Naive thymus-derived CD4-positive, alpha-beta T cell (primary cell): ENCODE measurements at regions not wholly inside any gene's neighbourhood (a gene's known extent, or its start where the extent isn't known, plus 50 kb on each side); places are given as distances from the start of the nearest gene placed in this dataset.

Experiments used
- ATAC-seq: fragments of 150-1000 bp; cut with Tn5 transposase; 2 replicates; pipeline ENCODE4 v1.10.0; 2021; ENCODE audit warnings: mild to moderate bottlenecking, moderate library complexity
- CTCF ChIA-PET: fragments of 350-600 bp; sonication (Branson Sonifier 250); formaldehyde crosslinking; loops from one replicate; lab custom pipeline; 2021; ENCODE audit warnings: antibody characterized with exemption; lab: Charles Lee
- POLR2A ChIA-PET: fragments of 350-600 bp; sonication (Branson Sonifier 250); formaldehyde crosslinking; loops from one replicate; lab custom pipeline; 2021; ENCODE audit warnings: antibody characterized with exemption, inconsistent platforms; lab: Charles Lee
- DNase-seq, 9 donors: peaks; one replicate each; pipeline versions ENCODE4 v3.0.0 to v3.0.0-alpha.2; 2020 to 2022; ENCODE audit warnings: mixed read lengths in 1 of 9
- H3K27ac ChIP-seq: one replicate; pipeline ENCODE4 v1.7.0; 2013; ENCODE audit warnings: mild to moderate bottlenecking, low read depth, low read length, moderate library complexity
- H3K27me3 ChIP-seq, 2 donors: one replicate each; pipeline ENCODE4 v1.7.0; 2013; ENCODE audit warnings: low read length in 2 of 2, mild to moderate bottlenecking in 2 of 2, moderate library complexity in 2 of 2; ENCODE audit not compliant: control insufficient read depth in 2 of 2, insufficient read depth in 2 of 2
- H3K36me3 ChIP-seq, 3 experiments: 1 replicate in 2 of 3; 2 replicates in 1 of 3; pipeline ENCODE4 v1.7.0; 2013; ENCODE audit warnings: low read length in 3 of 3, mild to moderate bottlenecking in 3 of 3, moderate library complexity in 1 of 3; ENCODE audit not compliant: insufficient read depth in 3 of 3, control insufficient read depth in 2 of 3
- H3K4me1 ChIP-seq, 2 donors: one replicate each; pipeline ENCODE4 v1.7.0; 2013; ENCODE audit warnings: low read length in 2 of 2, mild to moderate bottlenecking in 2 of 2, moderate library complexity in 1 of 2; ENCODE audit not compliant: control insufficient read depth in 2 of 2, insufficient read depth in 2 of 2
- H3K4me3 ChIP-seq: 2 replicates; pipeline ENCODE4 v1.7.0; 2013; ENCODE audit warnings: mild to moderate bottlenecking, low read length
- H3K9me3 ChIP-seq, 3 experiments: 1 replicate in 2 of 3; 2 replicates in 1 of 3; pipeline ENCODE4 v1.7.0; 2013; ENCODE audit warnings: low read length in 3 of 3; ENCODE audit not compliant: control insufficient read depth in 2 of 3
- H3K27ac Mint-ChIP-seq, 9 donors: one replicate each; pipeline ENCODE4 v1.8.0; 2020 to 2022; ENCODE audit warnings: mixed read lengths in 9 of 9, mild to moderate bottlenecking in 8 of 9, moderate library complexity in 5 of 9, inconsistent platforms in 2 of 9
- H3K27me3 Mint-ChIP-seq, 5 donors: one replicate each; pipeline ENCODE4 v1.8.0; 2021 to 2022; ENCODE audit warnings: mixed read lengths in 5 of 5, mild to moderate bottlenecking in 1 of 5
- H3K36me3 Mint-ChIP-seq, 5 donors: one replicate each; pipeline ENCODE4 v1.8.0; 2020 to 2022; ENCODE audit warnings: mixed read lengths in 5 of 5, mild to moderate bottlenecking in 3 of 5, inconsistent platforms in 1 of 5
- H3K4me1 Mint-ChIP-seq, 7 donors: one replicate each; pipeline ENCODE4 v1.8.0; 2020 to 2022; ENCODE audit warnings: mixed read lengths in 7 of 7, mild to moderate bottlenecking in 3 of 7, inconsistent platforms in 1 of 7
- H3K4me3 Mint-ChIP-seq, 10 donors: one replicate each; pipeline ENCODE4 v1.8.0; 2020 to 2022; ENCODE audit warnings: mild to moderate bottlenecking in 10 of 10, mixed read lengths in 10 of 10, moderate library complexity in 6 of 10, inconsistent platforms in 2 of 10
- H3K9me3 Mint-ChIP-seq, 11 donors: one replicate each; pipeline ENCODE4 v1.8.0; 2020 to 2022; ENCODE audit warnings: mixed read lengths in 11 of 11, mild to moderate bottlenecking in 4 of 11, inconsistent platforms in 1 of 11, moderate library complexity in 1 of 11
- intact Hi-C, 2 donors: fragments of 100-400 bp; cut with micrococcal nuclease; formaldehyde crosslinking; loops; one replicate each; pipeline ENCODE4 v1.15.1; 2023

- no peak for DNase-seq
- Histone ChIP-seq H3K36me3 (no peaks in the 10 kb centered on the region), H3K4me3 (no peak overlapping the region), H3K4me1 (no peaks in the 10 kb centered on the region), H3K27ac (no peak overlapping the region), H3K9me3 (no peaks in the 10 kb centered on the region), H3K27me3 (peaks cover 0 to 8% of the 10 kb centered on the region in 2 donors)
- ATAC-seq = no peak
- intact Hi-C loops = no loop called here
- Mint-ChIP-seq H3K36me3 (no peaks in the 10 kb centered on the region), H3K9me3 (peaks cover 0 to 6% (median 0%) of the 10 kb centered on the region in 11 donors), H3K4me1 (peaks cover 0 to 17% (median 8%) of the 10 kb centered on the region in 7 donors), H3K27ac (no peak overlapping the region), H3K27me3 (peaks cover 14 to 49% (median 38%) of the 10 kb centered on the region in 5 donors), H3K4me3 (no peak overlapping the region)
- POLR2A ChIA-PET = no interaction called here
- CTCF ChIA-PET = no interaction called here
Measured at GRCh38 chr15:85897895-85898717, 103.4 kb upstream of the KLHL25 start.

- DNase-seq (no peak), ATAC-seq (no peak)
- no peak overlapping the region for H3K27ac ChIP-seq
- H3K4me3 ChIP-seq = no peak overlapping the region
- H3K36me3 ChIP-seq = no peaks in the 10 kb centered on the region
- no peak overlapping the region for H3K4me3 Mint-ChIP-seq
- POLR2A ChIA-PET = no interaction called here
- H3K27me3 Mint-ChIP-seq = peaks cover 21 to 45% (median 31%) of the 10 kb centered on the region in 5 donors
- H3K4me1 Mint-ChIP-seq = peaks cover 0 to 17% (median 8%) of the 10 kb centered on the region in 7 donors
- peaks cover 0 to 8% of the 10 kb centered on the region in 2 donors for H3K27me3 ChIP-seq
- CTCF ChIA-PET = no interaction called here
- no peaks in the 10 kb centered on the region for H3K9me3 ChIP-seq
- H3K36me3 Mint-ChIP-seq = no peaks in the 10 kb centered on the region
- H3K9me3 Mint-ChIP-seq = peaks cover 0 to 6% (median 0%) of the 10 kb centered on the region in 11 donors
- no peak overlapping the region for H3K27ac Mint-ChIP-seq
- H3K4me1 ChIP-seq = no peaks in the 10 kb centered on the region
- intact Hi-C loops = no loop called here
Measured at GRCh38 chr15:85899927-85900326, 105.2 kb upstream of the KLHL25 start.

DNA sequence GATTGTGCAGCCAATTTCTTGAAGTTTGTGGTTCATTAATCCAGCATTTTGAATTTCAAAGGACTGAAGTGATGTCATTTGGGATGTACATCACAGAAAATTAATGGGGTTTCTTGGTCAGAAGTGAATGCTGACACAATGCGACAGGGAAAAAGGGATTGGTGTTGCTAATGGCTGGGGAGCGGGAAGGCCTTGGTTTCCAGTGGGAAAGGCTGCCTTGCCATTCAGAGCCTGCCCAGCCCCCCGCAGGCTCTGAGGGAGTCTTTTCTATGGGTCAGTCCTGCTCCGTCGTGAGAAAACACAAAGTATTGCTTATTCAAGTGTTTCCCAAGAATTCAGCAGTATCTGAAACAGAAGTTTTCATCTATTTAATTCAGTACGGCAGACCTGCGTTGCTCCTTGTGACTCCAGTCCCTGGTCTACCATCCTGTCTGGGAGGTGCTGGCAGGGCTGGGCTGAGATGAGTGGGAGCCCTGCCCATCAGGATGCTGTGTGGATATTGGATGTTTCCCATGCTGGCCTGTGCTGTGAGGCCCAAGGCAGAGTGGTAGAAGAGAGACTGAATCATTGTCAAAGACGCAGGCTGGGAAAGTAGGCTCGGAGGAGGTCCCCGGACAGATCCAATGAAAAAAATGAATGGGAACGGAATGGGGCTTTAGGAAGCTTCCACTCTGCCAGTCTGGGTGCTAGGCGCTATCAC, 111.2 kb upstream of the KLHL25 start:
- H3K36me3 Mint-ChIP-seq = no peaks in the 10 kb centered on the region
- Histone ChIP-seq H3K4me3 (no peak overlapping the region), H3K9me3 (no peaks in the 10 kb centered on the region), H3K4me1 (no peaks in the 10 kb centered on the region), H3K27ac (no peak overlapping the region), H3K36me3 (no peaks in the 10 kb centered on the region), H3K27me3 (no peaks in the 10 kb centered on the region)
- peaks cover 0 to 7% (median 0%) of the 10 kb centered on the region in 7 donors for H3K4me1 Mint-ChIP-seq
- intact Hi-C loops = no loop called here
- peaks cover 6 to 21% (median 16%) of the 10 kb centered on the region in 5 donors for H3K27me3 Mint-ChIP-seq
- no peak overlapping the region for H3K4me3 Mint-ChIP-seq
- H3K9me3 Mint-ChIP-seq = no peaks in the 10 kb centered on the region
- ATAC-seq (no peak), DNase-seq (no peak)
- ChIA-PET POLR2A (no interaction called here), CTCF (no interaction called here)
- H3K27ac Mint-ChIP-seq = no peak overlapping the region

DNA sequence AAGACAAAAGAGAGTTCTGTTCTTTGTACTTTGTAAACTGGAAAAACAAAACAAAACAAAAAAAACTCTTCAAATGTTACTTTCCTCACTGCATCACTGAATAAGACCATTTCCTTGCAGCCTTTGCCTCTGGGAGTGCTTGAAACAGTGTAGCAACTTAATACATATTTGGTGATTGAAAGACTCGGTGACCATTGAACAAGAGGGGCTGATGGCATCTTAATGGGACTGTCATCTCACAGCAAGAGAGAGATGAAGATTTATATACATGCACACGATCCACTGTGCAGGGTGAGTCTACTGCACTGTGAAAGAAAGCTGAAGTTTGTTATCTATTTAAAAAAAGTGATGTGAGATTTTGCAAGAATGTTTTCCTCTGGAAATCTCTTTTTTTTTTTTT, 111.9 kb upstream of the KLHL25 start:
- ChIA-PET POLR2A (no interaction called here), CTCF (interaction anchor here (0.6 kb wide), 1 partner anchor 141 kb away, joined by 3 read pairs; no protein-coding TSS in a partner anchor)
- Histone ChIP-seq H3K4me1 (no peaks in the 10 kb centered on the region), H3K36me3 (no peaks in the 10 kb centered on the region), H3K27ac (no peak overlapping the region), H3K9me3 (no peaks in the 10 kb centered on the region), H3K4me3 (no peak overlapping the region), H3K27me3 (no peaks in the 10 kb centered on the region)
- ATAC-seq (no peak), DNase-seq (no peak)
- no peak overlapping the region for H3K27ac Mint-ChIP-seq
- intact Hi-C loops = no loop called here
- H3K4me3 Mint-ChIP-seq = no peak overlapping the region
- no peaks in the 10 kb centered on the region for H3K9me3 Mint-ChIP-seq
- peaks cover 6 to 18% (median 15%) of the 10 kb centered on the region in 5 donors for H3K27me3 Mint-ChIP-seq
- H3K4me1 Mint-ChIP-seq = peaks cover 0 to 7% (median 0%) of the 10 kb centered on the region in 7 donors
- H3K36me3 Mint-ChIP-seq = no peaks in the 10 kb centered on the region

- DNase-seq = no peak
- Mint-ChIP-seq H3K4me1 (peaks cover 0 to 6% (median 0%) of the 10 kb centered on the region in 7 donors), H3K27me3 (peaks cover 9 to 17% (median 14%) of the 10 kb centered on the region in 5 donors), H3K27ac (no peak overlapping the region), H3K4me3 (no peak overlapping the region), H3K36me3 (no peaks in the 10 kb centered on the region), H3K9me3 (peaks cover 0 to 2% (median 0%) of the 10 kb centered on the region in 11 donors)
- Histone ChIP-seq H3K27me3 (no peaks in the 10 kb centered on the region), H3K4me3 (no peak overlapping the region), H3K36me3 (no peaks in the 10 kb centered on the region), H3K27ac (no peak overlapping the region), H3K9me3 (no peaks in the 10 kb centered on the region), H3K4me1 (no peaks in the 10 kb centered on the region)
- ATAC-seq = no peak
- ChIA-PET POLR2A (no interaction called here), CTCF (no interaction called here)
- intact Hi-C loops = no loop called here
Measured at GRCh38 chr15:85910834-85911233, 116.1 kb upstream of the KLHL25 start.

DNA sequence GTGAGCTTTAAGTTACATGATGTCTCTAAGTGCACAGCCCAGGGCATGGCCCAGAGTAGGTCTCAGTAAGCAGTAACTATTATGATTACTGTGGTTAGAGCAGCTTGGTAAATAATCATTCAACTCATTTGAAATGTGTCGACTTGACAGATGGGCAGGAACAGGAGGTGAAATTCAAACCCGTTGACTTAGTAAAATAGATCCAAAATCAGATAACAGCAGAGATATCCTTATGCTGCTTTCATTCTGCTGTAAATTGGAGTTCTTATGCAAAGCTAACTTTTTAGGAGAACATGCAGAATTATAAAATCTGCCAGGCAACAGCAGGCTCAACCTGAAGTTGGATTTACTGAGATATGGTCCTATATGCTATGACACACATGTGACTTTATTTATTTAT, 118.7 kb upstream of the KLHL25 start:
- CTCF ChIA-PET = no interaction called here
- no peak overlapping the region for H3K4me3 Mint-ChIP-seq
- no peaks in the 10 kb centered on the region for H3K36me3 ChIP-seq
- H3K4me1 Mint-ChIP-seq = no peaks in the 10 kb centered on the region
- intact Hi-C loops = no loop called here
- H3K9me3 Mint-ChIP-seq = peaks cover 0 to 9% (median 0%) of the 10 kb centered on the region in 11 donors
- no peaks in the 10 kb centered on the region for H3K4me1 ChIP-seq
- no peak overlapping the region for H3K27ac ChIP-seq
- H3K27me3 ChIP-seq = no peaks in the 10 kb centered on the region
- ATAC-seq (no peak), DNase-seq (no peak)
- POLR2A ChIA-PET = no interaction called here
- no peaks in the 10 kb centered on the region for H3K9me3 ChIP-seq
- H3K27me3 Mint-ChIP-seq = peaks cover 2 to 22% (median 17%) of the 10 kb centered on the region in 5 donors
- no peak overlapping the region for H3K27ac Mint-ChIP-seq
- H3K36me3 Mint-ChIP-seq = no peaks in the 10 kb centered on the region
- H3K4me3 ChIP-seq = no peak overlapping the region
